ENCODE measurements at regions not wholly inside any gene's neighbourhood (a gene's known extent, or its start where the extent isn't known, plus 50 kb on each side); places are given as distances from the start of the nearest gene placed in this dataset.
"Not testable (repeated sequence)": the region's sequence is repeated elsewhere in the genome, so short reads cannot be mapped to it uniquely, and the experiment has no call there.

DNA sequence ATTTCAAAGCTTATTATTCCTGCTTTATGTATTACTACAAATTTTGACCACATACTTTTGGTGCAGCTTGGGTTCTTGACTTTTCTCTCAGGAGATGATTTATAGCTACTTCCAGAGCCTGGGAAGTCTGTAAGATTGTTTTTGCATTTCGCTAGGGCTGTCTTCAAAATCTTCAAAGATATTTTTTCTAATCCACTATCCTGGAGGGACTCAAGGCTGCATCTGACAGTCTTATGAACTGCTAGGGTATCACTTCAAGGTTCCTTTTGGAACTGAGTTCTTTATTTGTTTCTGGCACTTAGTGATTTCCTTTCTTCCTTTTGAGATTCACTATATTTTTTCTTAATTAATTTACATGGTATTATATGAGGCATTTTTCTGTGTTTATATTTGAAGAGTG is 90.0 kb upstream of the LYPLAL1 start:
- Histone ChIP-seq H3K9me3 (ENCODE audit: control insufficient read depth, low read length) (no peaks in the 10 kb centered on the region), H3K36me3 (ENCODE audit: control insufficient read depth, insufficient read depth, low read length, severe bottlenecking) (no peaks in the 10 kb centered on the region), H3K4me1 (ENCODE audit: control insufficient read depth, insufficient read depth, low read length) (peaks cover 40% of the 10 kb centered on the region), H3K4me3 (ENCODE audit: low read length) (no peak overlapping the region), H3K9ac (ENCODE audit: low read length) (no peak overlapping the region), H3K27me3 (replicated peaks; ENCODE audit: control insufficient read depth, insufficient read depth, low read length) (no peaks in the 10 kb centered on the region)
- DNase-seq (ENCODE audit: low read depth): no peak

DNA sequence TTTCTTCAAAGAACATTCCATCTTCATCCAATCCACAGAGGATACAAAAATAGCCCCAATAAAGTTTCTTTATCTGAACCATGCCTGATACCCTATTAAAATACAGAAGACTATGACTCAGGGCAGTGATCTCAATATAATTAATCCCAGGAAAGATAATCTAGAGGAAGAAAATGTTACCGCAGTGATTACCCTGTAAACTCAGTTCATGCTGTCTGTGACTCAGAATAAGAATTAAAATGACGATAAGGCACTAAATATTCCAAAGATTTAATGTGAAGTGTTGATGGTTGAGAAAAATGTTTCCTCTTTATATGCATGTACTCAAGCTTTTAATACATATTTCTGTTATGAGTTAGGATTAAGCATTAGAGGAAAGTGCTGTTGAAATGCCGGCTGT is 88.6 kb upstream of the LYPLAL1 start:
- Histone ChIP-seq H3K4me3 (ENCODE audit: low read length) (no peak overlapping the region), H3K4me1 (ENCODE audit: control insufficient read depth, insufficient read depth, low read length) (peaks cover 50% of the 10 kb centered on the region), H3K27me3 (replicated peaks; ENCODE audit: control insufficient read depth, insufficient read depth, low read length) (no peaks in the 10 kb centered on the region), H3K9me3 (ENCODE audit: control insufficient read depth, low read length) (no peaks in the 10 kb centered on the region), H3K9ac (ENCODE audit: low read length) (peak overlapping the region; percentile 32), H3K36me3 (ENCODE audit: control insufficient read depth, insufficient read depth, low read length, severe bottlenecking) (no peaks in the 10 kb centered on the region)
- peak; percentile 37 for DNase-seq (ENCODE audit: low read depth)

DNA sequence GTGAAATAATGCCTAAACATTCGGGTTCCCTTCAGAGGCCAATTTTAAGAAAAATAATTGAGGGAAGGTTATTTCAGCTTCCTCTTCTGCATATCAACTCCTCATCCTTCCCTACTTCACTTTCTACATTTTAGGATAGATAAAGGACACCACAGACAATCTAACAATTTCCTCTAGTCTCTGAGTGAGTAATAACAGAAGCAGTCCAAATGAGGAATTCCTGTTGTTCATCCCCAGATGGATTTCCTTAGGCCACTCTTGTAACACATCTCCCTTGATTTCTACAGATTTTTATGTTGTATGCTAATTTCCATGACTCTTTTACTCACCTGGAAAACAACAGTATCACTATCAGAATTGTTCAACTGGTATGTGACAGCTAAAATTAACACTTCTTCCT is 87.7 kb upstream of the LYPLAL1 start:
- no peaks in the 10 kb centered on the region for H3K36me3 ChIP-seq (ENCODE audit: control insufficient read depth, insufficient read depth, low read length, severe bottlenecking)

DNA sequence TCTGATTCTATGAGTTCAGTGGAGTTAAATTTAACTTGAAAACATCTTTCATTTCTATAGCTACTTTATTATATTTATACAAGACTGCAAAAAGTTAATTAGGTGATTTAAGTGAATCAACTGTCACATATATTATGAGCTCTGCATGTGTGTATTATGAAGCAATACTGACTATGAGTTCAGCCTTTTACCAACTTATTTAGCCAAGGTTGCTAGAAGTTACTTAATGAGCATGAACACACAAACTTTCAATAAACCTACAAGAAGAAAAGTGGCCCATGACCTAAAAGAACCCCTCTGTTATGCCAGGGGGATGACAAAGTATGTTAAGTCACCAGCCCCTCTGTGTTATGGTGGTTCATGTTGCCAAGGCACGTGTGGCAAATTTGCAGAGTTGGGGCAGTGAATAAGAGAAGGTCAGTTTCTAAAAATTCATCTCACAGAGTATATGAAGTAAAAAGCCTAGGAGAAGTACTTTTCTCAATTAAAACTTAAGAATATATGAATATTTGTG is 86.7 kb upstream of the LYPLAL1 start:
- peaks cover 50% of the 10 kb centered on the region for H3K4me1 ChIP-seq (ENCODE audit: control insufficient read depth, insufficient read depth, low read length)
- no peaks in the 10 kb centered on the region for H3K36me3 ChIP-seq (ENCODE audit: control insufficient read depth, insufficient read depth, low read length, severe bottlenecking)
- no peak overlapping the region for H3K4me3 ChIP-seq (ENCODE audit: low read length)
- H3K27me3 ChIP-seq (replicated peaks; ENCODE audit: control insufficient read depth, insufficient read depth, low read length): no peaks in the 10 kb centered on the region
- H3K9ac ChIP-seq (ENCODE audit: low read length): peak overlapping the region; percentile 55
- no peaks in the 10 kb centered on the region for H3K9me3 ChIP-seq (ENCODE audit: control insufficient read depth, low read length)
- DNase-seq (ENCODE audit: low read depth): peak; percentile 16

More for the DNA sequence above, 87.7 kb upstream of the LYPLAL1 start:
- DNase-seq (ENCODE audit: low read depth): peak; percentile 38
- H3K27me3 ChIP-seq (replicated peaks; ENCODE audit: control insufficient read depth, insufficient read depth, low read length): no peaks in the 10 kb centered on the region
- H3K9ac ChIP-seq (ENCODE audit: low read length): no peak overlapping the region
- H3K4me1 ChIP-seq (ENCODE audit: control insufficient read depth, insufficient read depth, low read length): peaks cover 50% of the 10 kb centered on the region
- no peak overlapping the region for H3K4me3 ChIP-seq (ENCODE audit: low read length)
- no peaks in the 10 kb centered on the region for H3K9me3 ChIP-seq (ENCODE audit: control insufficient read depth, low read length)

DNA sequence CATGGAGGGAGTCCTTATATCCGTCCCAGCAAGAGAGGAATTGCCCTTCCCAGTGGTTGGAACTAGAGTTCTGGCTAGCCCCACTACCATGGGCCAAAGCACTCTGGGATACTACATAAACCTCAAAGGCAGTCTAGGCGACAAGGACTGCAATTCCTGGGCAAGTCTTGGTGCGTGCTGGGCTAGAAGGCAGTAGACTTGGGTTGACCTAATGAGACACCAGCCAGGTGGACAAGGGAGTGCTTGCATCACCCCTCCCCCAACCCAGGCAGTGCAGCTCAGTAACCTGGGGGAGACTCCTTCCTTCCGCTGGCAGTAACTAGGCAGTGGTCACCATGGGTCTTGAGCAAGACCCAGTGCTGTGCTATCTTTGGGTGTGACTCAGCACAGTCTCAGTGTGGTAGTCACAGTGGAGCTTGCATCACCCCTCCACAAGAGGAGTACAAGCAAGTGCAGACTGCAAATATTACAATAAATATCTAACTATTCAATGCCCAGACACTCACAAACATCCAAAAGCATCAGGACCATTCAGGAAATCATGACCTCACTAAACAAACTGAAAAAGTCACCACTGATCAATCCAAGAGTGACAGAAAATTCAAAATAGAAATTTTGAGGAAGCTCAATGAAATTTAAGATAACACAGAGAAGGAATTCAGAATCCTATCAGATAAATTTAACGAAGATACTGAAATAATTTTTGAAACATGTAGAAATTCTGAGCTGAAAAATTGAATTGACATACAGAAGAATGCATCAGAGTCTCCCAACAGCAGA is 84.7 kb upstream of the LYPLAL1 start:
- H3K4me1 ChIP-seq (ENCODE audit: control insufficient read depth, insufficient read depth, low read length): peaks cover 50% of the 10 kb centered on the region
- no peaks in the 10 kb centered on the region for H3K9me3 ChIP-seq (ENCODE audit: control insufficient read depth, low read length)
- H3K9ac ChIP-seq (ENCODE audit: low read length): no peak overlapping the region
- no peaks in the 10 kb centered on the region for H3K36me3 ChIP-seq (ENCODE audit: control insufficient read depth, insufficient read depth, low read length, severe bottlenecking)
- no peak overlapping the region for H3K4me3 ChIP-seq (ENCODE audit: low read length)
- no peaks in the 10 kb centered on the region for H3K27me3 ChIP-seq (replicated peaks; ENCODE audit: control insufficient read depth, insufficient read depth, low read length)
- DNase-seq (ENCODE audit: low read depth): peak; percentile 89

DNA sequence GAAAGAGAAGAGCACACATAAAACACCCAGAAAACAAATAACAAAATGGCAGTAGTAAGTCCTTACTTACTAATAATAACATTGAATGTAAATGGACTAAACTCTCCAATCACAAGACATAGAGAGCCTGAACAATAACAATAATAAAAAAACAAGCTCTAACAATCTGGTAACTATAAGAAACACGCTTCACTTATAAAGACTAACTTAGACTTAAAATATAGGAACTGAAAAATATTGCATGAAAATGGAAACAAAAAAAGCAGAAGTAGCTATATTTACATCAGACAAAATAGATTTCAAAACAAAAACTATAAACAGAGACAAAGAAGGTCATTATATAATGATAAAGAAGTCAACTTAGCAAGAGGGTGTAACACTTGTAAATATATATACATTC is 83.1 kb upstream of the LYPLAL1 start:
- H3K9me3 ChIP-seq (ENCODE audit: control insufficient read depth, low read length): no peaks in the 10 kb centered on the region
- no peaks in the 10 kb centered on the region for H3K36me3 ChIP-seq (ENCODE audit: control insufficient read depth, insufficient read depth, low read length, severe bottlenecking)
- H3K4me3 ChIP-seq (ENCODE audit: low read length): no peak overlapping the region
- H3K9ac ChIP-seq (ENCODE audit: low read length): no peak overlapping the region
- H3K4me1 ChIP-seq (ENCODE audit: control insufficient read depth, insufficient read depth, low read length): peaks cover 40% of the 10 kb centered on the region
- no peaks in the 10 kb centered on the region for H3K27me3 ChIP-seq (replicated peaks; ENCODE audit: control insufficient read depth, insufficient read depth, low read length)
- DNase-seq (ENCODE audit: low read depth): no peak

DNA sequence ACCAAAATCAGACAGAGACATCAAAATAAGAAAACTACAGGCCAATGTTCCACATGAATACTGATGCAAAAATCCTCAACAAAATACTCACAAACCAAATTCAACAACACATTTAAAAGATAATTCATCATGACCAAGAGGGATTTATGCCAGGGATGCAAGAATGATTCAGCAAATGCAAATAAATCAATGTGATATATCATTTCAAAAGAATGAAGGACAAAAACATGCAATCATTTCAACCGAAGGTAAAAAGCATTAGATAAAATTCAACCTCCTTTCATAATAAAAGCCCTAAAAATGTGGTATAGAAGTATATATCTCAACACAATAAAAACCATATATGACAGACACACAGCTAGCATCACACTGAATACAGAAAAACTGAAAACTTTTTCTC is 81.5 kb upstream of the LYPLAL1 start:
- H3K36me3 ChIP-seq (ENCODE audit: control insufficient read depth, insufficient read depth, low read length, severe bottlenecking): no peaks in the 10 kb centered on the region
- H3K4me3 ChIP-seq (ENCODE audit: low read length): no peak overlapping the region
- H3K9ac ChIP-seq (ENCODE audit: low read length): no peak overlapping the region

DNA sequence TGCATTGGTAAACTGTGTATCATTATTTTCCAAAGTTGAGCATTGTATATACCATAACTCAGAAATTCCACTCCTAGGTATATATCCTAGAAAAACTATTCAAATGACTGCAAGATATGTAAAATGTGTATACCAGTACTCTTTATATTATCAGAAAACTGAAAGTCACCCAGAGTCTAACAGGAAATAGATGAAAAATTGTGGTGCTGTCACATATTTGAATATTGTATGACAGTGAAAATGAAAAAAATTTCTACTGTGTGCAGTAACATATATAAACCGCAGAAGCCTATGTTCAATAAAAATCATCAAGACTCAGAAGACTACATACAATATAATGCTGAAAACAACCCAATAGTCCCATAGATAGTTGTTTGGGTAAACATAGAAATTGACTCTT is 74.4 kb upstream of the LYPLAL1 start:
- no peaks in the 10 kb centered on the region for H3K4me1 ChIP-seq (ENCODE audit: control insufficient read depth, insufficient read depth, low read length)
- H3K9ac ChIP-seq (ENCODE audit: low read length): no peak overlapping the region
- DNase-seq (ENCODE audit: low read depth): no peak

More for the DNA sequence above, 81.5 kb upstream of the LYPLAL1 start:
- peaks cover 24% of the 10 kb centered on the region for H3K4me1 ChIP-seq (ENCODE audit: control insufficient read depth, insufficient read depth, low read length)
- no peaks in the 10 kb centered on the region for H3K9me3 ChIP-seq (ENCODE audit: control insufficient read depth, low read length)
- H3K27me3 ChIP-seq (replicated peaks; ENCODE audit: control insufficient read depth, insufficient read depth, low read length): no peaks in the 10 kb centered on the region
- peak; percentile 33 for DNase-seq (ENCODE audit: low read depth)

DNA sequence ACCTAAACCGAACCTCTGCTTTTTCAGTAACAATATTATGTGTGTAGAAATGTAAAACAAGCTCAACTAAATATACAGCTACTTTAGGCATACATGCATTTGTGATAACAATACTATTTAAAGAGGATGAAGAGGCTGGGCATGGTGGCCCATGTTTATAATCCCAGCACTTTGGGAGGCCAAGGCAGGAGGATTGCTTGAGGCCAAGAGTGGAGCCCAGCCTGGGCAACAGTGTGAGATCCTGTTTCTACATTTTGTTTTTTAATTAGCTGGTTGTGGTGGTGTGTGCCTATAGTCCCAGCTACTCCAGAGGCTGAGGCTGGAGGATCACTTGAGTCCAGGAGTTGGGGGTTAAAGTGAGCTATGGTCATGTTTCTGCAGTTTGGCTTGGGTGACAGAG is 73.6 kb upstream of the LYPLAL1 start:
- Histone ChIP-seq H3K4me1 (ENCODE audit: control insufficient read depth, insufficient read depth, low read length) (no peaks in the 10 kb centered on the region), H3K4me3 (ENCODE audit: low read length) (no peak overlapping the region), H3K27me3 (replicated peaks; ENCODE audit: control insufficient read depth, insufficient read depth, low read length) (no peaks in the 10 kb centered on the region), H3K9me3 (ENCODE audit: control insufficient read depth, low read length) (no peaks in the 10 kb centered on the region), H3K36me3 (ENCODE audit: control insufficient read depth, insufficient read depth, low read length, severe bottlenecking) (no peaks in the 10 kb centered on the region), H3K9ac (ENCODE audit: low read length) (no peak overlapping the region)
- DNase-seq (ENCODE audit: low read depth): no peak

More for the DNA sequence above, 74.4 kb upstream of the LYPLAL1 start:
- H3K36me3 ChIP-seq (ENCODE audit: control insufficient read depth, insufficient read depth, low read length, severe bottlenecking): no peaks in the 10 kb centered on the region
- no peaks in the 10 kb centered on the region for H3K27me3 ChIP-seq (replicated peaks; ENCODE audit: control insufficient read depth, insufficient read depth, low read length)
- H3K4me3 ChIP-seq (ENCODE audit: low read length): no peak overlapping the region
- no peaks in the 10 kb centered on the region for H3K9me3 ChIP-seq (ENCODE audit: control insufficient read depth, low read length)

DNA sequence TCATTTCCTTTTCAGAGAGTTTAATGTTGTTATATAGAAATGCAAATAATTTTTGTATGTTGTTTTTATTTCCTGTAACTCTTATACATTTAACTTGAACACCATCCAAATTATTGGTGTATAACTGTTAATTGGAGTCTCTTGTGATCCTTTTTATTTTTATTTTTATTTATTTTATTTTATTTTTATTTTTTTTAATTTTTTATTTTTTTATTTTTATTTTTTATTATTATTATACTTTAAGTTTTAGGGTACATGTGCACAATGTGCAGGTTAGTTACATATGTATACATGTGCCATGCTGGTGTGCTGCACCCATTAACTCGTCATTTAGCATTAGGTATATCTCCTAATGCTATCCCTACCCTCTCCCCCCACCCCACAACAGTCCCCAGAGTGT is 71.2 kb upstream of the LYPLAL1 start:
- not testable (repeated sequence) for DNase-seq (ENCODE audit: low read depth); H3K9me3 ChIP-seq (ENCODE audit: control insufficient read depth, low read length); H3K27me3 ChIP-seq (replicated peaks; ENCODE audit: control insufficient read depth, insufficient read depth, low read length); H3K4me1 ChIP-seq (ENCODE audit: control insufficient read depth, insufficient read depth, low read length); H3K4me3 ChIP-seq (ENCODE audit: low read length); H3K36me3 ChIP-seq (ENCODE audit: control insufficient read depth, insufficient read depth, low read length, severe bottlenecking); H3K9ac ChIP-seq (ENCODE audit: low read length)

DNA sequence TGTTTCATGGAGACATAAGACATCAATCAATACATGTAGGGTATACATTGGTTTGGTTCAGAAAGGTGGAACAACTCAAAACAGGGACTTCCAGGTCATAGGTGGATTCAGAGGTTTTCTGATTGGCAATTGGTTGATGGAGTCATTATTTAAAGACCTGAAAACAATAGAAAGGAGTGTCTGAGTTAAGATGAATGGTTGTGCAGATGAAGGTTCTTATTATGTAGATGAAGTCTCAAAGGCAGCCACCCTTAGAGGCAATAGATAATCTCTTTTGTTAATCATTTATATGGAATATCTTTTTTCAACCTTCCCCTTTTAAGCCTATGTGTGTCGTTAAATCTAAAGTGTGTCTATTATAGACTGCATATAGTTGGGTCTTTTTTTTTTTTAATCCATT is 67.8 kb upstream of the LYPLAL1 start:
- H3K4me1 ChIP-seq (ENCODE audit: control insufficient read depth, insufficient read depth, low read length): no peaks in the 10 kb centered on the region
- no peak overlapping the region for H3K4me3 ChIP-seq (ENCODE audit: low read length)
- no peaks in the 10 kb centered on the region for H3K36me3 ChIP-seq (ENCODE audit: control insufficient read depth, insufficient read depth, low read length, severe bottlenecking)
- DNase-seq (ENCODE audit: low read depth): no peak
- no peaks in the 10 kb centered on the region for H3K27me3 ChIP-seq (replicated peaks; ENCODE audit: control insufficient read depth, insufficient read depth, low read length)
- H3K9ac ChIP-seq (ENCODE audit: low read length): no peak overlapping the region
- no peaks in the 10 kb centered on the region for H3K9me3 ChIP-seq (ENCODE audit: control insufficient read depth, low read length)
